ENCODE measurements at regions not wholly inside any gene's neighbourhood (a gene's known extent, or its start where the extent isn't known, plus 50 kb on each side); places are given as distances from the start of the nearest gene placed in this dataset.
"Not testable (repeated sequence)": the region's sequence is repeated elsewhere in the genome, so short reads cannot be mapped to it uniquely, and the experiment has no call there.

DNA sequence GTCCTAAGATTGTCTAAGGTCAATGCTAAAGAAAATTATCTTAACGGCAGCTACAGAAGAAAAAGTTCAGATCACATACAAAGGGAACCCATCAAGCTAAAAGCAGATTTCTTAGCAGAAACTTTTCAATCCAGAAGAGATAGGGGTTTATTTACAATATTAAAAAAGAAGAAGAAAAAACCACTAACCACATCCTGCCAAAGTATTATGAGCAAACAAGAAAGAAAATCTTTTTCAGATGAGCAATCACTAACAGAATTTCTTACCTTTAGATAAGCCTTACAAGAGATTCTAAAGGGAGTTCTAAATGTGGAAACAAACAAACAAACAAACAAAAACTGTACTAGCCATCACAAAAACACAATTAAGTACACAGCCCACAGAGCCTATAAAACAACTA lies 1015.8 kb upstream of the EPHA6 start:
- no peak for DNase-seq (ENCODE audit: extremely low read depth in 1 of 11, low read depth in 9 of 11, low spot score in 4 of 11)

DNA sequence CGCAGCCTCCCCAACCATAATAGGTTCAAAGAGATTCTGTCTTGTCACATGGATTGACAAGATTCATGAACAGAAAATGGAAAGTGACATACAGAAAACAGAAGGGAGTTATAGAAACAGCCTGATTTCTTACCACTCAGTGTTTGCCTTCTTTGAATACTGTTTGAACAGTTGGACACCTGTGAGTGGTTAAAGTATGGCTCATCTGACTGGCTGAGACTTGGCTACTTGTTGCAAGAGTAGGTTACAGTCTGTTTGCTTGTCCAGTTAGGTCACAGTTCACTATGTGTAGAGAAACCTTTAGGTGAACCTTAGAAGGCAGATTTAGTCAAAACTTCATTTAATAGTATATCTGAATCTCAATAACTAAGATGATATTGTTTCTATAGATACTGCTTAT lies 1003.9 kb upstream of the EPHA6 start:
- no peak for DNase-seq (ENCODE audit: extremely low read depth in 1 of 11, low read depth in 9 of 11, low spot score in 4 of 11)

DNA sequence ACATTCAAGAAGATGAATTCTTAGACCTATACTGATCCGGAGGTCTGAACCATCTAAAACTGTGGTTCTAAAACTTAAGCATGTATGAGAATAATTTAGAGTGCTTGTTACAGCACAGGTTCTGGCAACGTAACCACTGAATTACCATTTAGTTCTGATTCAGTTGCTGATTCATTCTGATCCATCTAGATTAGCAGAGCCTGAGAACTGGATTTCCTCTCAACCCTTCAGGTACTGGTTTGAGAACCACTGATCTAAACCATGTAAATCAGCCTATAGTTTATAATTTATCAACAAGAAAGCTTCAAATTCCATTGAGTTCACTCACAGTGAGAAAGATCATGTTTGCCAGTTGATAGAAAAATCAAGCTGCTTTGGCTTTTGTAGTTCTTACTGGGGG lies 1001.1 kb upstream of the EPHA6 start:
- no peak for DNase-seq (ENCODE audit: extremely low read depth in 1 of 11, low read depth in 9 of 11, low spot score in 4 of 11)

DNA sequence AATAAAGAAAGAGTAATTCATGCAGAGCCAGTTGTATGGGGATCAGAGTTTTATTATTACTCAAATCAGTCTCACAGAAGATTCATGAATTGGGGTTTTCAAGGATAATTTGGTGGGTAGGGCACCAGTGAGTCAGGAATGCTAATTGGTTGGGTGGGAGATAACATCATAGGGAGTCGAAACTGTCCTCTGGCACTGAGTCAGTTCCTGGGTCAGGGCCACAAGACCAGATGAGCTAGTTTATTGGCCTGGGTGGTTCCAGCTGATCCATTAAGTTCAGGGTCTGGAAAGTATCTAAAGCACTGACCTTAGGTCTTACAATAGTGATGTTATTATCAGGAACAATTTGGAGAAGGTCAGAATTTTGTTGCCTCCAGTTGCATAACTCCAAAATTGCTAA lies 998.6 kb upstream of the EPHA6 start:
- DNase-seq (ENCODE audit: extremely low read depth in 1 of 11, low read depth in 9 of 11, low spot score in 4 of 11): no peak

DNA sequence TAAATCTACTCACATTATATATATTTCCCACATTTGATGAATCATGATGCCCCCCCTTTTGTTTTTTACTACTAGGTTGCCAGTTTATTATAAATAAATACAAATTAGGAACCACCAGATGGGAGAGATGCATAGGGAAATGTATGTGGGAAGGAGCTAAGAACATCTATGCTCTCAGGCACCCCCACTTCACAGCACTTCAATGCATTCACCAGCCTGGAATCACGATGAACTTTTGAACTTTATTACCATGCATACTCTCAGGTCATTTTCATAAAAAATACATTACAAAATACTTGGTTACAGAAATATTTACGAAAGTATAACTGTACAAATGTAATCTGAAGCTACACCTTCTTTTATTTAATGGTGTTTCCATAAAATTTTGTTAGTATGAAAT lies 988.0 kb upstream of the EPHA6 start:
- no peak for DNase-seq (ENCODE audit: extremely low read depth in 1 of 11, low read depth in 9 of 11, low spot score in 4 of 11)

DNA sequence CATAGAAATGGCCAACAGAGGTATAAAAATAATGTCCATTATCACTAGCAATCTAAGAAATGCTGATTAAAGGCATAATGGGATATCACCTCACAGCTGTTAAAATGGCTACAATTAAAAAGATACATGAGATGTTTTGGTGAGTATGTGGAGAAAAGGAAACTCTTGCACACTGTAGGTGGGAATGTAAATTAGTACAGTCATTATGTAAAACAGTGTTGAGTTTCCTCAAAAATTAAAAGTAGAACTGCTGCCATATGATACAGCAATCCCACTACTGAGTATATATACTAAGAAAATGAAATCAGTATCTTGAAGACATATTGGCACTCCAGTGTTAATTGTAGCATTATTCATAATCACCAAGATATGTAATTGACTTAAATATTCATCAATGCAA lies 982.2 kb upstream of the EPHA6 start:
- no peak for DNase-seq (ENCODE audit: extremely low read depth in 1 of 11, low read depth in 9 of 11, low spot score in 4 of 11)

DNA sequence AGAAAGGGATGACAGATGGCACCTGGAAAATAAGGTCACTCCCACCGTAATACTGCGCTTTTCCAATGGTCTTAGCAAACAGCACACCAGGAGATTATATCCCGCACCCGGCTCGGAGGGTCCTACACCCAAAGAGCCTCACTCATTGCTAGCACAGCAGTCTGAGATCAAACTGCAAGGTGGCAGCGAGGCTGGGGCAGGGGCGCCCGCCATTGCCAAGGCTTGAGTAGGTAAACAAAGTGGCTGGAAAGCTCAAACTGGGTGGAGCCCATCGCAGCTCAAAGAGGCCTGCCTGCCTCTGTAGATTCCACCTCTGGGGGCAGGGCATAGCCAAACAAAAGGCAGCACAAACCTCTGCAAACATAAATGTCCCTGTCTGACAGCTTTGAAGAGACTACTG lies 953.8 kb upstream of the EPHA6 start:
- not testable (repeated sequence) for DNase-seq (ENCODE audit: extremely low read depth in 1 of 11, low read depth in 9 of 11, low spot score in 4 of 11)

DNA sequence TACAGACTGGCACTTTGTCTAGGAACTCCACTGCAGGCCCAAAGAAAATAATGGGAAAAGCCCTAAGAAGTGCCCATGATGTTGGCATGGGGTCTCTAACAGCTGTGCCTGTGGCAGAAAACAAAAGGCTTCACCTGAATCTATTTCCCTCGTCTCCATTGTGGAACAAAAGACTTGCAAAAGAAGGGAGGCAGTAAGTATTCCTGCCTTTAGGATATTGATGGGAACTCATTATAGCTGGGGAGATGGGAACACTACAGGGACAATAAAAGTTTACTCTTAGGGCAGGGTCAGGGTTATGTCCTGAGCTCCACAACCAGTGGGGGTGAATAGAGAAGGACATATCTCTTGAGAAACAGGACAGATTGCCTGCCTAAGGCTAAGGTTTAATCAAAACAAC lies 930.6 kb upstream of the EPHA6 start:
- no peak for DNase-seq (ENCODE audit: extremely low read depth in 1 of 11, low read depth in 9 of 11, low spot score in 4 of 11)

DNA sequence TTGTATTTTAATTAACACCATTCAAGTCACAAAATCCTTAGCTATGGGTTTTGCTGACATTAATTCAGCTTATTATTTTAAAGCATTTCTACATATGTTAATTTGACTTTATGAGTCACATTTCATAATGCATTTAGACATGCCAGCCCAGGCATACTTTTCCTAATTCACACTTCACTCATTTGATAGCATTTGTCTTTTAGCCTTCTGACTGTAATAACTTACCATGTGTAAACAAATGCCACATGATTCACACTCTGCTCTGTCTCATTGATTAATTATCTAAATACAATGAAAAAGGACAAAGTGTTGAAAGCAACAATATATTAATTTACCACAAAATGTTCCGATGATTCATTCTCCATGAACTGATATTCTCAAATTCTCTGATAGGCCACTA lies 927.8 kb upstream of the EPHA6 start:
- no peak for DNase-seq (ENCODE audit: extremely low read depth in 1 of 11, low read depth in 9 of 11, low spot score in 4 of 11)

DNA sequence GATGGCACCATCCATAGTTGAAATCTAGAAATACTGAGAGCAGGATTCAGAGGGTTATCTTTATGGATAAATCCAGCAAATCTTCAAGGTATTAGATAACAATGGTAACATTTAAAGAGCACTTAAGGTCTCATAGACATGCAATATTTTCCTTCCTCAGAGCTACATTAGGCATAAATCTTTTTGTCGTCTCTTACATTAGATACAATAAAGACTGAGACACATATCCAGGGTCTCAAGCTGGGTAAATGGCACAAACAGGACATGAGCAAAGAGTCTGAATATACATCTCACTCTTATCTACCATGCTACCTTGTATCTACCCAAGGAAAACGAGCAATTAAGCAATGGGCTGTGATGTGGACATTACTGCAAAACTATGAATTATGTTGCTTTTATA lies 927.3 kb upstream of the EPHA6 start:
- no peak for DNase-seq (ENCODE audit: extremely low read depth in 1 of 11, low read depth in 9 of 11, low spot score in 4 of 11)

DNA sequence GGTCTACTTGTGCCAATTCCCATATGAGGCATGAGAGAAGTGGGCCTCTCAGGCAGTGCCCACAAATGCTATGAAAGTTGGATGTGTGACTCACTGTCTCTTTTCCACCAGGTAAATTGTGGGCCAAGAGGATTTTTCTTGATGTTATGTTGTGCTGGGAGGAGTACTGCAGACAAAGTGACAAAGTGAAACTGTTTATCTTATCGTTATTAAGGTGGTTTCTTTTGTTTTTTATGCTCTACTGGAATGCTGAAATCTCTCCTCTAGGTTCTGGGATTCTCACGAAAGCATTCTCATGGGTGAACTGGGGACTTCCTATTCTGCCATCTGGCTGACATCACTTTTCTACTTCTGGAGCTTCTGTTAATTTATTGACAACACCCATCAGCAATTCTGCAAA lies 919.6 kb upstream of the EPHA6 start:
- DNase-seq (ENCODE audit: extremely low read depth in 1 of 11, low read depth in 9 of 11, low spot score in 4 of 11): no peak

DNA sequence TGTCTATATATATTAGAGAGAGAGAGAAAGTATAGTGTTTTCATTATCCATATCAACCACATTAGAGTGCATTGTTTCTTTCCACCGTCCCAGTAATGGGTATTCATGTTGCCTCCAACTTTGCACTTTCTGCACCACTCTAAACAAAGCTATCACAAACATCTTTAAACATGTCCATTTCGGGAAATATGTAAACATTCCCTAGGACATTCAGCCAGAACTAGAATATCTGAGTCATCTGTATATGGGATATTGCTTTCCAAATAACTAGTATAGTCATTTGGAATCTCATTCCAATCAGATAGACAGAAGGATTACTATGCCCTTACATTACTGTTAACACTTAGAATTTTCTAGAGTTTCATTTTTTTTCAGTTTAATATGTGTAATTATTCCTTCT lies 914.9 kb upstream of the EPHA6 start:
- no peak for DNase-seq (ENCODE audit: extremely low read depth in 1 of 11, low read depth in 9 of 11, low spot score in 4 of 11)

DNA sequence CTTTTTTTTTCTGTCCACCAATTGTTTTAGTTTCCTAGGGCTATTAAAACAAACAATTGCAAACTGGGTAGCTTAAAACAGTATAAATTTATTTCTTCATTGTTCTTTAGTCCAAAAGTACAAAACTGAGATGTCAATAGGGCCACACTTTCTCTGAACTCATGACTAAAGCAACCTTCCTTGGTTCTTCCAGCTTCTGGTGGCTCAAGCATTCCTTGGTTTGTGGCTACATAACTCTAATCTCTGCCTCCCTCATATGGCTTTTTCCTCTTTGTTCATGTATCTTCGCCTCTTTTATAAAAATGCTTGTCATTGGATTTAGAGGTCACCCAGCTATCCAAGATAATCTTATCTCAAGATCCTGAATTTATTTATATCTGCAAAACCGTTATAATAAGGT lies 914.5 kb upstream of the EPHA6 start:
- no peak for DNase-seq (ENCODE audit: extremely low read depth in 1 of 11, low read depth in 9 of 11, low spot score in 4 of 11)

DNA sequence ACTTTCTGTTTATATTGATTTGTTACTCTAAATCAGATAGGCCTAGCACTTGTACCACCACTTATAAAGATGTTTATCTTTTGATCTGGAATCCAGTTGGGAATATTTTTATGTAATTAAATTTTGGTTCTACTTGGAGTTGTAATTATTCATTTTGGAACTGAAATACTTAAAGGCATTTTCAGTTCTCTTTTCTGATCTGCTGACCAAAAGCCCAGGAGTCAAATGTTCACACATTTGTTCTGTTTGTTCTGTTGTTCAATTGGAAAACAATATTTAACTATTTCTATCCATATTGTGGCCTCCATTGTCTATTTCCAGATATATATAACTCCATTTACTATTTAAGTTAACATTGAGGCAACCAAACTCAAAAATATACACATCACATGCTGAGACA lies 912.4 kb upstream of the EPHA6 start:
- no peak for DNase-seq (ENCODE audit: extremely low read depth in 1 of 11, low read depth in 9 of 11, low spot score in 4 of 11)

DNA sequence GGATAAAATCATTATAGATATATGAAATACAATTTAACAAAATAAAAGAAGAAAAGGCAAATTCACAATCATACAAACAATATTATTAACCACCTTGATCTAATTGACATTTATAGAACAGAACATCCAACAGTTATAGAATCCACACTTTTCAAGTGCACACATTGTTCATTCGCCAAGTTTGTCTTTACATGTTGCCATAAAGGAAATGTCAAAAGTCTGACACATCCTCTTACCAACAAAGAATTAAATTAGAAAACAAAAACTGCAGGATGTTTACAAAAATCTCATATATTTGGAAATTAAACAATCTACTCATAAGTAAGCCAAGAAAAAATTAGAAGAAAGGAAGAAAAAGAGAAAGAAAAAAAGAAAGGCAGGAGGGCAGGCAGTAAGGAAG lies 909.2 kb upstream of the EPHA6 start:
- DNase-seq (ENCODE audit: extremely low read depth in 1 of 11, low read depth in 9 of 11, low spot score in 4 of 11): no peak

DNA sequence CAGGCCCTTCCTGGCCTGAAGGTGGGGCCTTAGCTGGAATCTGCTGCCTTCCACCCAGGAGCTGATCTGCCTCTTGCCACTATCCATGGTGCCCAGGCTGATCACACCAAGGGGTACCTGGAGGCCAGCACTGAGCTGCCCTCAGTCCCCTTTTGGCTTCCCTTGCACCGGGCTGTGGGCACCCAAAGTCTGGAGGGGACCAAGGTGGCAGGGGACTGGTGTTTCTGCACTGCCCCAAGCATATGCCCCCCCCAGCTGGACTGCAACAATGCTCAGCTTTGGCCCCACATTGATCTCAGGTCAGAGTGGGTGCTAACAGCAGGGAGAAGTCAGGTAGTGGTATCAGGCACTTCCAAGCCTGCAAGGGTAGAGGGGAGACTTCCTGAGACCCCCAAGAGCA lies 902.6 kb upstream of the EPHA6 start:
- no peak for DNase-seq (ENCODE audit: extremely low read depth in 1 of 11, low read depth in 9 of 11, low spot score in 4 of 11)

DNA sequence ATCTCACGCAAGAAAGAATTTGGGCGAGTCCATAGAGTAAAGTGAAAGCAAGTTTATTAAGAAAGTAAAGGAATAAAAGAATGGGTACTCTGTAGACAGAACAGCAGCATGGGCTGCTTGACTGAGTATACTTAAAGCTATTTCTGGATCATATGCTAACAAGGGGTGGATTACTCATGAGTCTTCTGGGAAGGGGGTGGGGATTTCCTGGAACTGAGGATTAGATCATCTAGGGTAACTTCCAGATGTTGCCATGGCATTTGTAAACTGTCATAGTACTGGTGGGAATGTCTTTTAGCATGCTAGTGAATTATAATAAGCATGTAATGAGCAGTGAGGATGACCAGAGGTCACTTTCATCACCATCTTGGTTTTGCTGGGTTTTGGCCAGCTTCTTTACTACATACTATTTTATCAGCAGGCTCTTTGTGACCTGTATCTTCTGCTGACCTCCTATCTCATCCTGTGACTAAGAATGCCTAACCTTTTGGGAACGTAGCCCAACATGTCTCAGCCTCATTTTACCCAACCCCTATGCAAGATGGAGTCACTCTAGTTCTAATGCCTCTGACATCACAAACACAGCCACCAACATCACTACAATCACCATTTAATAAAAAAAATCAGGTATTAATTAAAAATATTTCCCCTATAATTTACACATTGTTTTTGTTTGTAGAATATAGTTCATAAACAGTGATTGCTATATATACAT lies 890.7 kb upstream of the EPHA6 start:
- DNase-seq (ENCODE audit: extremely low read depth in 1 of 11, low read depth in 9 of 11, low spot score in 4 of 11): no peak

DNA sequence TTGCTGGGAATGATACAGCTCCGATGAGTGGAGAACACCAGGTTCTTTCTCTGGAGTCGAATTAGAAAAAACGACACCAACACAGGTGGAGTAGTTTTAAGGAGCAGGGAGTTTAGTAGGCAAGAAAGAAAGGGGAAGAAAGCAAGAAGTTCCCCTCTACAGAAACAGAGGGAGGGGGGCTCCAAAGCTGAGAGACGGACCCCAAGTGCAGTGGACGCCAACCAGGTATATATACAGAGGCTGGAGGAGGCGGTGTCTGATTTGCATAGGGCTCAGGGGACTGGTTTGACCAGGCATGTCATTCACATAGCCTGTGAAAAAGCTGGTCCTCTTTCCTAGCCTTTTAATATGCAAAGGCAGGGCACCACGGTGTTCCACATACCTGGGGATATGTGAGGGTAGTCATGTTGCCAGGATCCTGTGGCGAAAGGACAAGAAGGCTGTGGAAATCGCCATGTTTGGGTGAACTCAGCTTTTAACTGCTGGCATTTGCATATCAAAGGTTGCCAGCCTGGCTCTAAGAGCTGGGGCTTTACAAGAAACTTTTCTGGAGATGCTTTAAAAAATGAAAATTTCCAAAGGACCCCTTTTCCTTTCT lies 887.4 kb upstream of the EPHA6 start:
- no peak for DNase-seq (ENCODE audit: extremely low read depth in 1 of 11, low read depth in 9 of 11, low spot score in 4 of 11)

DNA sequence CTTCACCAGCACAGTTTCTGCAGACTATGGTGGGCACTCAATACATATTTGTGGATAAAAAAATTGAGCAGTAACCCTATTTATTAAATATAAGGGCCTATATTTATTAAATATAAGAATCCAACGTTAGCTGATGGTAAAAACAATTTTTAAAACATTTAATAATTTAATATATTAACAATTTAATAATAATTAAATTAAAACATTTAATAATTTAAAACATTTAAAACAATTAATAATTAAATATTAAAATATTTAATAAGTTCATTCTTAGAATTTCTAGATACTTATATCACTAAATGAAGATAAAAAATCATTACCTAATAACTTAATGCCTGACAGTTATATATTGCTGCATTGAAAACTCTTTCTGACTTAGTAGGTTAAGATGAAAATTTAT lies 880.2 kb upstream of the EPHA6 start:
- DNase-seq (ENCODE audit: extremely low read depth in 1 of 11, low read depth in 9 of 11, low spot score in 4 of 11): no peak

DNA sequence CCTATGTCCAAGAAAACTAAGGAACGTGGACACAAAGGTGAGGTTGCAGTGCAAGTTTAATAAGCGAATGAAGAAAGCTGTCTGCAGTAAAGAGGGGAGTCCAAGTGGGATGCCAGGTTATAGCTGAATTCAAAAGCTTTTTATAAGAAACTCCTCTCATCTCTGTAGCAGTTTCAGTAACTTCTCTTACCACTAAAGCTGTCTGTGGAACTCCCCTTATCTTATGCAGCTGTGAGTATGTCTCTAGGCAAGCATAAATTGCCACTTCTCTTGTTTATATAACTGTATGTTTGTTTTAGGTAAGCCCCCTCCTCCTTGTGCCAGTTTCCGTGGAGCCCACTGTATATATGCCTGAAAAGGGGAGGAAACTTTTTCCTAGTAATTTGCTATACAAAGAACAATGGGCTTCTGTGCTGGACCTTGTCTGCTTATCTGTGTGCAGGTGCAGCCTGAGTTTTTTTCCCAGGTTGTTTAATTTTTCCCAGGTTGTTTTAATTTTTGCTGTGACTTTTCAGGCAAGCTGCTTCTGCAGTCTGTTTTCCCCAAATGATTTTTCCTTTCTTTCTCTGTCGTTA lies 875.1 kb upstream of the EPHA6 start:
- DNase-seq (ENCODE audit: extremely low read depth in 1 of 11, low read depth in 9 of 11, low spot score in 4 of 11): no peak

DNA sequence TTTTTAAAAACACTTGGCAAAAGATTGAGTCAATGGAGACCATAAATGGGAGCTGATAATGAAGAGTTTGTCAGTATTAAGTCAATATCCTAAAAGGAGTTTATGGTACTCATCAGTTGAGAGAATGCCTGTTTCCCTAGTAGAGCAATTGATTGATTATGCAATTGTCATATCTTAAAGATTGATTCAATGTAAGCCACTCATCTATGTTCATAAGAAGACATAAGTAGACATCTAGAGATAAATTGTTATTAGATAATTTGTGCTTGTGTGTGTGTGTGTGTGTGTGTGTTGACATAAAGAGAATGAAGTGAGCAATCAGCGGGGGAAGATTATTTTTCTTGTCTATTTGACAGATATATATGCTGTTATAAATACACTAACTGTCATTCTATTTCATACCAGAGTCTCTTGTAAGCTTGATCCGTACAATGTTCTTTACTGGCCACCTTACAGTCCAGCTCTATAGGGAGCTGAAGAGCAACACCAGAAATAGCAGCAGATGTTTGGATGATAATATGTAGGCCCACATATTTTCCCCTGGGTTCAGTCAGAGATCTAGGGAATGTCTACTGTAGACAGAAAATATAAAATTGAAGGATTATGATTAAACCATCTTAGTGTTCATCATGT lies 848.6 kb upstream of the EPHA6 start:
- DNase-seq (ENCODE audit: extremely low read depth in 1 of 11, low read depth in 9 of 11, low spot score in 4 of 11): no peak

All from renal cortex interstitium (tissue), 11 donors.